GM23338 (cell line): ENCODE measurements at regions not wholly inside any gene's neighbourhood (a gene's known extent, or its start where the extent isn't known, plus 50 kb on each side); places are given as distances from the start of the nearest gene placed in this dataset.

Experiments
- ATAC-seq: fragments of 200-7000 bp; cut with Tn5 transposase; 3 replicates; pipeline ENCODE4 v1.9.1; 2020
- DNase-seq: peaks from one replicate; pipeline ENCODE4 v3.0.0-alpha.2; 2015; ENCODE audit warnings: low spot score
- H2AFZ ChIP-seq: fragments of 200-600 bp; sonication (generic); 2 replicates; pipeline ENCODE4 v1.8.0; 2016; ENCODE audit warnings: antibody characterized with exemption, mild to moderate bottlenecking, moderate library complexity
- H3F3A ChIP-seq: fragments of 200-600 bp; sonication (generic); replicated peaks from 2 replicates; pipeline ENCODE4 v1.8.0; 2017; ENCODE audit warnings: antibody characterized with exemption, mixed run types, low read depth
- H3K27ac ChIP-seq: fragments of 200-600 bp; sonication (generic); 2 replicates; pipeline ENCODE4 v1.6.1; 2016; ENCODE audit warnings: low read depth
- H3K27me3 ChIP-seq: fragments of 200-600 bp; sonication (generic); 2 replicates; pipeline ENCODE4 v1.8.0; 2016; ENCODE audit warnings: mild to moderate bottlenecking, mixed run types, moderate library complexity; ENCODE audit not compliant: insufficient read depth
- H3K36me3 ChIP-seq: fragments of 200-600 bp; sonication (generic); 2 replicates; pipeline ENCODE4 v1.8.0; 2016; ENCODE audit warnings: mild to moderate bottlenecking; ENCODE audit not compliant: insufficient read depth
- H3K4me1 ChIP-seq: fragments of 200-600 bp; sonication (generic); 2 replicates; pipeline ENCODE4 v1.8.0; 2016; ENCODE audit warnings: mild to moderate bottlenecking, moderate library complexity; ENCODE audit not compliant: insufficient read depth
- H3K4me2 ChIP-seq: fragments of 200-600 bp; sonication (generic); 2 replicates; pipeline ENCODE4 v1.7.1; 2017; ENCODE audit warnings: mixed run types
- H3K4me3 ChIP-seq: fragments of 200-600 bp; sonication (generic); 2 replicates; pipeline ENCODE4 v1.6.1; 2016; ENCODE audit warnings: mixed run types
- H3K79me2 ChIP-seq: fragments of 200-600 bp; sonication (generic); replicated peaks from 2 replicates; pipeline ENCODE4 v1.8.0; 2017; ENCODE audit warnings: mild to moderate bottlenecking; ENCODE audit not compliant: insufficient read depth
- H3K9me2 ChIP-seq: fragments of 200-600 bp; sonication (generic); 2 replicates; pipeline ENCODE4 v1.8.0; 2017; ENCODE audit not compliant: insufficient read depth
- H4K20me1 ChIP-seq: fragments of 200-600 bp; sonication (generic); replicated peaks from 2 replicates; pipeline ENCODE4 v1.8.0; 2017; ENCODE audit warnings: mild to moderate bottlenecking; ENCODE audit not compliant: insufficient read depth
- H3K27ac Mint-ChIP-seq: 2 replicates; pipeline ENCODE4 v1.8.0; 2020; ENCODE audit warnings: inconsistent platforms, mild to moderate bottlenecking, moderate library complexity, mixed read lengths
- H3K27me3 Mint-ChIP-seq: 3 replicates; pipeline ENCODE4 v1.8.0; 2022; ENCODE audit warnings: low read depth, mild to moderate bottlenecking, moderate library complexity, mixed read lengths, inconsistent platforms; ENCODE audit not compliant: insufficient read depth, poor library complexity
- H3K36me3 Mint-ChIP-seq: 3 replicates; pipeline ENCODE4 v1.8.0; 2021; ENCODE audit warnings: low read depth, mild to moderate bottlenecking, inconsistent platforms, moderate library complexity, mixed read lengths
- H3K4me1 Mint-ChIP-seq: 3 replicates; pipeline ENCODE4 v1.8.0; 2020; ENCODE audit warnings: mild to moderate bottlenecking, inconsistent platforms, mixed read lengths
- H3K4me3 Mint-ChIP-seq: 3 replicates; pipeline ENCODE4 v1.8.0; 2021; ENCODE audit warnings: moderate library complexity, mild to moderate bottlenecking, inconsistent platforms, mixed read lengths
- H3K9me3 Mint-ChIP-seq: 3 replicates; pipeline ENCODE4 v1.8.0; 2020; ENCODE audit warnings: moderate library complexity, mild to moderate bottlenecking, inconsistent platforms, mixed read lengths
- CREB1 ChIP-seq: fragments of 250-450 bp; sonication (Bioruptor Pico); IDR thresholded peaks from 2 replicates; pipeline ENCODE4 v1.5.0; 2020; ENCODE audit warnings: low read depth, mild to moderate bottlenecking, moderate library complexity
- EZH2 ChIP-seq: fragments of 200-600 bp; sonication (generic); IDR thresholded peaks from one replicate; pipeline ENCODE4 v1.8.0; 2017; ENCODE audit warnings: antibody characterized with exemption, mild to moderate bottlenecking, low read depth; ENCODE audit not compliant: unreplicated experiment
- NANOG ChIP-seq: IDR thresholded peaks from 2 replicates; pipeline ENCODE4 v1.6.1; 2016; ENCODE audit warnings: antibody characterized with exemption, borderline replicate concordance
- POLR2AphosphoS5 ChIP-seq: IDR thresholded peaks from 2 replicates; pipeline ENCODE4 v1.6.1; 2016; ENCODE audit warnings: antibody characterized with exemption, low read depth
- STAT1 ChIP-seq: IDR thresholded peaks from one replicate; pipeline ENCODE4 v1.6.1; 2016; ENCODE audit warnings: antibody characterized with exemption; ENCODE audit not compliant: unreplicated experiment
- ZNF114 ChIP-seq: fragments of 250-450 bp; sonication (Bioruptor Pico); IDR thresholded peaks from 2 replicates; pipeline ENCODE4 v1.5.0; 2020; ENCODE audit warnings: mild to moderate bottlenecking, moderate library complexity
- ZNF331 ChIP-seq: fragments of 250-450 bp; sonication (Bioruptor Pico); IDR thresholded peaks from 2 replicates; pipeline ENCODE4 v1.5.0; 2020; ENCODE audit warnings: low read depth, mild to moderate bottlenecking, moderate library complexity
- ZNF462 ChIP-seq: fragments of 250-450 bp; sonication (Bioruptor Pico); IDR thresholded peaks from 2 replicates; pipeline ENCODE4 v1.5.0; 2020; ENCODE audit warnings: mild to moderate bottlenecking, moderate library complexity
- TF ChIP-seq, protein P1 (sequence below): IDR thresholded peaks from 2 replicates; pipeline ENCODE4 v1.6.1; 2016; ENCODE audit warnings: antibody characterized with exemption

DNA sequence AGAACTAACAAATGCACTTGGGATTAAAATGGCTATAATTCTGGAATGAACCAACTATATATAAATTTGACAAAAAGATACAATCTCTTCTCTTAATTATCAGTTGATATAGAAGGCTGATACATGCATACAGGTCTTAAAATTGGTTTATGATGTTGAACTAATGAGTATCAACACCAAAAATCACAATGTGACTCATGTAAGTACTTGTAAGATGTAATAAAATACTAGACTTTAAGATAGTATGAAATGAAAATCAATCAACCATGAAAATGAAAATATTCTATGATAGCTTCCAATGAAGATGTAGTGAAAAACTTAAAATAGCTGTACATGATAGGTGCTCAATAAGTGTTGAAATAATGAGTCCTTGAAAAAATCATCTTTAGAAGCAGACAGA is 116.6 kb upstream of the SOX5 start (continued):
- TF ChIP-seq ZNF462 (CRISPR knock-in tag) (no peak), ZNF331 (CRISPR knock-in tag) (no peak), ZNF114 (CRISPR knock-in tag) (no peak), STAT1 (no peak), EZH2 (no peak), NANOG (no peak), CREB1 (CRISPR knock-in tag) (no peak), POLR2AphosphoS5 (no peak)
- TF ChIP-seq, protein P1, sequence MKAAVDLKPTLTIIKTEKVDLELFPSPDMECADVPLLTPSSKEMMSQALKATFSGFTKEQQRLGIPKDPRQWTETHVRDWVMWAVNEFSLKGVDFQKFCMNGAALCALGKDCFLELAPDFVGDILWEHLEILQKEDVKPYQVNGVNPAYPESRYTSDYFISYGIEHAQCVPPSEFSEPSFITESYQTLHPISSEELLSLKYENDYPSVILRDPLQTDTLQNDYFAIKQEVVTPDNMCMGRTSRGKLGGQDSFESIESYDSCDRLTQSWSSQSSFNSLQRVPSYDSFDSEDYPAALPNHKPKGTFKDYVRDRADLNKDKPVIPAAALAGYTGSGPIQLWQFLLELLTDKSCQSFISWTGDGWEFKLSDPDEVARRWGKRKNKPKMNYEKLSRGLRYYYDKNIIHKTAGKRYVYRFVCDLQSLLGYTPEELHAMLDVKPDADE = no peak

- no peak overlapping the region for H3K4me2 ChIP-seq
- H3F3A ChIP-seq = no peaks in the 10 kb centered on the region
- no peak for ATAC-seq
- DNase-seq = no peak
- H3K79me2 ChIP-seq = no peaks in the 10 kb centered on the region
- Mint-ChIP-seq H3K4me1 (no peaks in the 10 kb centered on the region), H3K36me3 (no peaks in the 10 kb centered on the region), H3K27me3 (no peaks in the 10 kb centered on the region), H3K27ac (no peak overlapping the region), H3K9me3 (no peaks in the 10 kb centered on the region), H3K4me3 (no peak overlapping the region)
- no peaks in the 10 kb centered on the region for H3K4me1 ChIP-seq
- no peaks in the 10 kb centered on the region for H3K36me3 ChIP-seq
- H3K4me3 ChIP-seq = no peak overlapping the region
- no peaks in the 10 kb centered on the region for H3K27me3 ChIP-seq
- no peaks in the 10 kb centered on the region for H3K9me2 ChIP-seq
- no peaks in the 10 kb centered on the region for H4K20me1 ChIP-seq
- H3K27ac ChIP-seq = no peak overlapping the region
- no peak overlapping the region for H2AFZ ChIP-seq
- TF ChIP-seq ZNF331 (CRISPR knock-in tag) (no peak), ZNF462 (CRISPR knock-in tag) (no peak)
These were observed 113.3 kb upstream of the SOX5 start for GRCh38 chr12:24062642-24063245.
